H9 (cell line): ENCODE measurements at regions not wholly inside any gene's neighbourhood (a gene's known extent, or its start where the extent isn't known, plus 50 kb on each side); places are given as distances from the start of the nearest gene placed in this dataset.

Experiments used
- DNase-seq: peaks from one replicate; pipeline ENCODE4 v3.0.0-alpha.2; 2017
- H2AFZ ChIP-seq: one replicate; pipeline ENCODE4 v1.6.1; 2013; ENCODE audit warnings: mild to moderate bottlenecking, low read length, control low read depth, moderate library complexity
- H2AK5ac ChIP-seq: 2 replicates; pipeline ENCODE4 v1.6.1; 2013; ENCODE audit warnings: low read length, control low read depth, mixed read lengths; ENCODE audit not compliant: insufficient read length
- H2BK120ac ChIP-seq: one replicate; pipeline ENCODE4 v1.6.1; 2013; ENCODE audit warnings: low read depth, mild to moderate bottlenecking, low read length, control low read depth, inconsistent platforms; ENCODE audit not compliant: poor library complexity, severe bottlenecking
- H2BK12ac ChIP-seq: 2 replicates; pipeline ENCODE4 v1.6.1; 2013; ENCODE audit warnings: low read length, control low read depth, mixed read lengths, low read depth; ENCODE audit not compliant: insufficient read length
- H2BK15ac ChIP-seq: 2 replicates; pipeline ENCODE4 v1.6.1; 2013; ENCODE audit warnings: low read depth, low read length, control low read depth
- H2BK20ac ChIP-seq: one replicate; pipeline ENCODE4 v1.6.1; 2013; ENCODE audit warnings: low read depth, mild to moderate bottlenecking, low read length, control low read depth, inconsistent platforms; ENCODE audit not compliant: poor library complexity, severe bottlenecking
- H2BK5ac ChIP-seq: 2 replicates; pipeline ENCODE4 v1.6.1; 2013; ENCODE audit warnings: low read length, control low read depth, mixed read lengths; ENCODE audit not compliant: insufficient read length
- H3K14ac ChIP-seq: 2 replicates; pipeline ENCODE4 v1.6.1; 2013; ENCODE audit warnings: low read length, control low read depth; ENCODE audit not compliant: insufficient read depth
- H3K18ac ChIP-seq: 2 replicates; pipeline ENCODE4 v1.6.1; 2013; ENCODE audit warnings: low read depth, mild to moderate bottlenecking, mixed read lengths, low read length, control low read depth; ENCODE audit not compliant: insufficient read length
- H3K23ac ChIP-seq: 2 replicates; pipeline ENCODE4 v1.6.1; 2013; ENCODE audit warnings: low read length, control low read depth, mixed read lengths, low read depth; ENCODE audit not compliant: insufficient read length
- H3K23me2 ChIP-seq: 2 replicates; pipeline ENCODE4 v1.6.1; 2013; ENCODE audit warnings: low read depth, mild to moderate bottlenecking, mixed read lengths, low read length, control low read depth; ENCODE audit not compliant: insufficient read length, poor library complexity, severe bottlenecking
- H3K27ac ChIP-seq: 2 replicates; pipeline ENCODE4 v1.5.1; 2013; ENCODE audit warnings: low read length, control low read depth, mixed read lengths, low read depth; ENCODE audit not compliant: insufficient read length
- H3K27me3 ChIP-seq: 2 replicates; pipeline ENCODE4 v1.6.1; 2013; ENCODE audit warnings: low read length, control low read depth, inconsistent platforms; ENCODE audit not compliant: insufficient read depth
- H3K4ac ChIP-seq: 2 replicates; pipeline ENCODE4 v1.6.1; 2013; ENCODE audit warnings: low read depth, mild to moderate bottlenecking, control low read depth, inconsistent platforms, low read length, moderate library complexity
- H3K4me1 ChIP-seq: 2 replicates; pipeline ENCODE4 v1.6.1; 2013; ENCODE audit warnings: low read length, control low read depth, inconsistent platforms; ENCODE audit not compliant: insufficient read depth
- H3K4me2 ChIP-seq: 2 replicates; pipeline ENCODE4 v1.6.1; 2013; ENCODE audit warnings: low read length, control low read depth, mixed read lengths; ENCODE audit not compliant: insufficient read length, insufficient read depth
- H3K56ac ChIP-seq: 2 replicates; pipeline ENCODE4 v1.6.1; 2013; ENCODE audit warnings: low read depth, mild to moderate bottlenecking, mixed read lengths, low read length, control low read depth; ENCODE audit not compliant: insufficient read length
- H3K79me1 ChIP-seq: 2 replicates; pipeline ENCODE4 v1.6.1; 2013; ENCODE audit warnings: low read depth, mild to moderate bottlenecking, moderate library complexity, low read length, control low read depth, inconsistent platforms; ENCODE audit not compliant: insufficient read depth, poor library complexity, severe bottlenecking
- H3K79me2 ChIP-seq: 2 replicates; pipeline ENCODE4 v1.6.1; 2013; ENCODE audit warnings: low read length, control low read depth, inconsistent platforms; ENCODE audit not compliant: insufficient read depth
- H3K9ac ChIP-seq: 2 replicates; pipeline ENCODE4 v1.6.1; 2013; ENCODE audit warnings: low read length, control low read depth, mixed read lengths; ENCODE audit not compliant: insufficient read length; ENCODE audit errors: extremely low read depth
- H3K9me3 ChIP-seq: one replicate; pipeline ENCODE4 v1.6.1; 2013; ENCODE audit warnings: low read depth, low read length, inconsistent platforms; ENCODE audit not compliant: control insufficient read depth
- H3T11ph ChIP-seq: one replicate; pipeline ENCODE4 v1.6.1; 2013; ENCODE audit warnings: mild to moderate bottlenecking, low read length, control low read depth, inconsistent platforms
- H4K20me1 ChIP-seq: one replicate; pipeline ENCODE4 v1.6.1; 2013; ENCODE audit not compliant: control insufficient read depth, insufficient read length, insufficient read depth
- H4K5ac ChIP-seq: 2 replicates; pipeline ENCODE4 v1.6.1; 2013; ENCODE audit warnings: low read depth, mild to moderate bottlenecking, mixed read lengths, low read length, control low read depth; ENCODE audit not compliant: insufficient read length
- H4K8ac ChIP-seq: replicated peaks from 2 replicates; pipeline ENCODE4 v1.6.1; 2013; ENCODE audit warnings: low read length, control low read depth, mixed read lengths, low read depth; ENCODE audit not compliant: insufficient read length
- H4K91ac ChIP-seq: 2 replicates; pipeline ENCODE4 v1.6.1; 2013; ENCODE audit warnings: low read depth, mild to moderate bottlenecking, moderate library complexity, mixed read lengths, low read length, control low read depth; ENCODE audit not compliant: insufficient read length
- H3K27ac Mint-ChIP-seq, 3 experiments: 2 replicates in 2 of 3; 3 replicates in 1 of 3; pipeline ENCODE4 v1.8.0; 2020 to 2021; ENCODE audit warnings: mixed read lengths in 3 of 3, mild to moderate bottlenecking in 1 of 3, moderate library complexity in 1 of 3
- H3K27me3 Mint-ChIP-seq: 2 replicates; pipeline ENCODE4 v1.8.0; 2021; ENCODE audit warnings: low read depth, mild to moderate bottlenecking, moderate library complexity, mixed read lengths
- H3K36me3 Mint-ChIP-seq, 3 experiments: 2 replicates in 2 of 3; 3 replicates in 1 of 3; pipeline ENCODE4 v1.8.0; 2020 to 2021; ENCODE audit warnings: low read depth in 3 of 3, mixed read lengths in 3 of 3; ENCODE audit not compliant: insufficient read depth in 1 of 3
- H3K4me1 Mint-ChIP-seq, 2 experiments: 2 replicates each; pipeline ENCODE4 v1.8.0; 2020; ENCODE audit warnings: mixed read lengths in 2 of 2
- H3K4me3 Mint-ChIP-seq, 2 experiments: 2 replicates in 1 of 2; 3 replicates in 1 of 2; pipeline ENCODE4 v1.8.0; 2020 to 2021; ENCODE audit warnings: mild to moderate bottlenecking in 2 of 2, mixed read lengths in 2 of 2, moderate library complexity in 1 of 2
- H3K9me3 Mint-ChIP-seq, 2 experiments: 2 replicates in 1 of 2; 3 replicates in 1 of 2; pipeline ENCODE4 v1.8.0; 2020; ENCODE audit warnings: mild to moderate bottlenecking in 2 of 2, mixed read lengths in 2 of 2, moderate library complexity in 1 of 2
- CTCF ChIP-seq: fragments of 200-600 bp; sonication (generic); conservative IDR thresholded peaks from 3 replicates; pipeline ENCODE4 v1.8.0; 2021; ENCODE audit warnings: antibody characterized with exemption, mild to moderate bottlenecking
- WGBS: extraction: QIAGEN DNeasy Blood & Tissue Kit; methylation state at CpG from one replicate; pipeline ENCODE4 v1.1.7; 2013; ENCODE audit warnings: missing lambda C conversion rate, low lambda C conversion rate, mixed read lengths; ENCODE audit not compliant: insufficient read length; ENCODE audit errors: extremely low coverage; 5-methylcytosine and 5-hydroxymethylcytosine counted together

- Histone ChIP-seq H3K4me2 (no peak overlapping the region), H3K23me2 (no peaks in the 10 kb centered on the region), H3K9ac (no peak overlapping the region), H2BK12ac (no peak overlapping the region), H3K9me3 (no peaks in the 10 kb centered on the region), H2BK5ac (no peak overlapping the region), H2AK5ac (no peak overlapping the region), H3K79me2 (no peaks in the 10 kb centered on the region), H4K20me1 (no peaks in the 10 kb centered on the region), H3K27ac (no peak overlapping the region), H4K91ac (no peak overlapping the region), H3K4ac (no peak overlapping the region), H3K18ac (no peak overlapping the region), H3K4me1 (no peaks in the 10 kb centered on the region), H2AFZ (no peak overlapping the region), H3T11ph (no peak overlapping the region), H3K23ac (no peak overlapping the region), H3K27me3 (no peaks in the 10 kb centered on the region), H4K8ac (no peak overlapping the region), H2BK15ac (no peak overlapping the region), H2BK120ac (no peak overlapping the region), H2BK20ac (no peak overlapping the region), H3K14ac (no peak overlapping the region), H3K79me1 (no peaks in the 10 kb centered on the region), H4K5ac (no peak overlapping the region), H3K56ac (no peak overlapping the region)
- Mint-ChIP-seq H3K9me3 (peaks cover 18 to 28% of the 10 kb centered on the region in 2 experiments; a peak in 4 of 5 replicates), H3K4me3 (no peak overlapping the region), H3K4me1 (no peaks in the 10 kb centered on the region), H3K36me3 (peaks cover 77 to 83% (median 81%) of the 10 kb centered on the region in 3 experiments), H3K27me3 (no peaks in the 10 kb centered on the region), H3K27ac (peak overlapping the region; percentile 43 to 72 (median 68); a peak in 5 of 7 replicates)
- WGBS: no CpG with 5 or more reads among the region's 19 CpGs
- no peak; the same call in 2 of the 3 replicates for TF ChIP-seq CTCF
- DNase-seq: no peak
These were observed 184.6 kb downstream of the OR13H1 start for GRCh38 chrX:131728295-131729145.
